H1 (cell line): ENCODE measurements at regions not wholly inside any gene's neighbourhood (a gene's known extent, or its start where the extent isn't known, plus 50 kb on each side); places are given as distances from the start of the nearest gene placed in this dataset.

ENCODE experiments used
- CTCF ChIA-PET: fragments of 300-600 bp; sonication (Branson Sonifier 250); formaldehyde crosslinking; loops from one replicate; lab custom pipeline; 2021; ENCODE audit not compliant: partially characterized antibody; lab: Charles Lee
- POLR2A ChIA-PET: fragments of 300-600 bp; sonication (Branson Sonifier 250); formaldehyde crosslinking; loops from one replicate; lab custom pipeline; 2021; ENCODE audit warnings: inconsistent platforms; ENCODE audit not compliant: partially characterized antibody; lab: Charles Lee
- DNase-seq, 2 experiments: peaks; one replicate each; pipeline versions ENCODE4 v3.0.0 to v3.0.0-alpha.2; 2010 to 2022; ENCODE audit warnings: low spot score in 2 of 2, low read depth in 1 of 2, mixed read lengths in 1 of 2
- FAIRE-seq: peaks from 2 replicates; lab custom pipeline; 2011; peaks lifted over from hg19 to GRCh38; lab: Jason Lieb, UNC
- H2AFZ ChIP-seq: 2 replicates; pipeline ENCODE4 v1.8.1; 2012; ENCODE audit warnings: low read length, inconsistent platforms
- H2AK5ac ChIP-seq: 2 replicates; pipeline ENCODE4 v1.6.1; 2013; ENCODE audit warnings: low read depth, low read length
- H2BK120ac ChIP-seq: replicated peaks from 2 replicates; pipeline ENCODE3; 2013; ENCODE audit warnings: low read depth, low read length, inconsistent platforms
- H2BK12ac ChIP-seq: 2 replicates; pipeline ENCODE4 v1.6.1; 2013; ENCODE audit warnings: low read depth, low read length
- H2BK15ac ChIP-seq: 2 replicates; pipeline ENCODE4 v1.6.1; 2013; ENCODE audit warnings: low read length
- H2BK20ac ChIP-seq: 2 replicates; pipeline ENCODE4 v1.6.1; 2013; ENCODE audit warnings: low read length
- H2BK5ac ChIP-seq: 2 replicates; pipeline ENCODE4 v1.6.1; 2013; ENCODE audit warnings: low read depth, low read length
- H3K14ac ChIP-seq: 2 replicates; pipeline ENCODE4 v1.6.1; 2013; ENCODE audit warnings: inconsistent platforms; ENCODE audit not compliant: insufficient read length
- H3K18ac ChIP-seq: 2 replicates; pipeline ENCODE4 v1.6.1; 2013; ENCODE audit warnings: low read length; ENCODE audit errors: extremely low read depth
- H3K23ac ChIP-seq: 2 replicates; pipeline ENCODE4 v1.6.1; 2013; ENCODE audit warnings: inconsistent platforms; ENCODE audit not compliant: insufficient read length
- H3K23me2 ChIP-seq: 2 replicates; pipeline ENCODE4 v1.6.1; 2013; ENCODE audit warnings: low read depth, low read length
- H3K27ac ChIP-seq: 2 replicates; pipeline ENCODE4 v1.6.1; 2011; ENCODE audit warnings: low read depth, low read length, inconsistent platforms
- H3K27me3 ChIP-seq, 4 experiments: replicated peaks in 1 of 4; 1 replicate in 1 of 4; 2 replicates in 3 of 4; pipeline versions ENCODE4 v1.6.1 to v1.8.1; 2011 to 2013; ENCODE audit warnings: low read length in 3 of 4, mild to moderate bottlenecking in 3 of 4, inconsistent platforms in 2 of 4, mixed read lengths in 2 of 4, moderate library complexity in 1 of 4; ENCODE audit not compliant: control insufficient read depth in 3 of 4, insufficient read depth in 3 of 4; ENCODE audit errors: extremely low read depth in 1 of 4
- H3K36me3 ChIP-seq, 4 experiments: 2 replicates each; pipeline versions ENCODE4 v1.6.1 to v1.8.1; 2011 to 2013; ENCODE audit warnings: mild to moderate bottlenecking in 4 of 4, low read length in 3 of 4, moderate library complexity in 2 of 4, control low read depth in 1 of 4, inconsistent platforms in 1 of 4; ENCODE audit not compliant: insufficient read depth in 4 of 4, control insufficient read depth in 2 of 4
- H3K4ac ChIP-seq: replicated peaks from 2 replicates; pipeline ENCODE3; 2013; ENCODE audit warnings: low read length, low read depth, mixed read lengths, inconsistent platforms; ENCODE audit not compliant: insufficient read length
- H3K4me1 ChIP-seq, 4 experiments: replicated peaks in 1 of 4; 1 replicate in 1 of 4; 2 replicates in 3 of 4; pipeline versions ENCODE4 v1.6.1 to v1.8.1; 2011 to 2013; ENCODE audit warnings: low read length in 3 of 4, inconsistent platforms in 2 of 4, mixed read lengths in 1 of 4; ENCODE audit not compliant: insufficient read depth in 4 of 4, control insufficient read depth in 3 of 4
- H3K4me2 ChIP-seq, 2 experiments: 2 replicates each; pipeline versions ENCODE4 v1.6.1 to v1.8.1; 2011 to 2013; ENCODE audit warnings: low read depth in 2 of 2, low read length in 2 of 2, control low read depth in 1 of 2, inconsistent platforms in 1 of 2, mild to moderate bottlenecking in 1 of 2; ENCODE audit not compliant: insufficient read depth in 1 of 2
- H3K4me3 ChIP-seq, 4 experiments: fragments of 200-600, 300-600 bp in 1 of 4; sonication (generic), shearing (Covaris generic), sonication (Bioruptor Twin) in 1 of 4; 2 replicates each; pipeline versions ENCODE4 v1.5.1 to v1.8.1; 2011 to 2016; ENCODE audit warnings: low read length in 4 of 4, low read depth in 3 of 4, control low read depth in 2 of 4, inconsistent platforms in 2 of 4, mild to moderate bottlenecking in 2 of 4, mixed read lengths in 1 of 4, moderate library complexity in 1 of 4; ENCODE audit not compliant: insufficient read depth in 2 of 4; ENCODE audit errors: extremely low read depth in 1 of 4
- H3K56ac ChIP-seq: replicated peaks from 2 replicates; pipeline ENCODE3; 2013; ENCODE audit warnings: low read depth, mild to moderate bottlenecking, mixed read lengths, low read length, inconsistent platforms; ENCODE audit not compliant: insufficient read length
- H3K79me1 ChIP-seq: 2 replicates; pipeline ENCODE4 v1.6.1; 2013; ENCODE audit warnings: low read depth, low read length, control low read depth
- H3K79me2 ChIP-seq, 2 experiments: 2 replicates each; pipeline versions ENCODE4 v1.6.1 to v1.8.1; 2012 to 2013; ENCODE audit warnings: low read length in 2 of 2, mild to moderate bottlenecking in 2 of 2, inconsistent platforms in 1 of 2; ENCODE audit not compliant: insufficient read depth in 2 of 2, control insufficient read depth in 1 of 2
- H3K9ac ChIP-seq, 4 experiments: replicated peaks in 1 of 4; 1 replicate in 1 of 4; 2 replicates in 3 of 4; pipeline versions ENCODE4 v1.6.1 to v1.8.1; 2011 to 2013; ENCODE audit warnings: low read depth in 3 of 4, low read length in 3 of 4, control low read depth in 2 of 4, mild to moderate bottlenecking in 2 of 4, moderate library complexity in 2 of 4, inconsistent platforms in 1 of 4; ENCODE audit errors: extremely low read depth in 1 of 4
- H3K9me3 ChIP-seq, 2 experiments: 2 replicates each; pipeline versions ENCODE4 v1.6.1 to v1.8.1; 2012 to 2013; ENCODE audit warnings: mild to moderate bottlenecking in 2 of 2, moderate library complexity in 2 of 2, control low read depth in 1 of 2, inconsistent platforms in 1 of 2, low read depth in 1 of 2, low read length in 1 of 2, mixed read lengths in 1 of 2; ENCODE audit not compliant: insufficient read depth in 2 of 2
- H4K20me1 ChIP-seq, 2 experiments: replicated peaks in 1 of 2; 2 replicates each; pipeline versions ENCODE3 to v1.8.1; 2011 to 2013; ENCODE audit warnings: inconsistent platforms in 2 of 2, low read length in 2 of 2, mild to moderate bottlenecking in 1 of 2; ENCODE audit not compliant: insufficient read depth in 2 of 2, control insufficient read depth in 1 of 2
- H4K5ac ChIP-seq: 2 replicates; pipeline ENCODE4 v1.6.1; 2013; ENCODE audit warnings: low read length, low read depth, mixed read lengths, inconsistent platforms; ENCODE audit not compliant: insufficient read length
- H4K8ac ChIP-seq: 2 replicates; pipeline ENCODE4 v1.8.0; 2013; ENCODE audit warnings: mild to moderate bottlenecking, moderate library complexity, low read length, inconsistent platforms; ENCODE audit not compliant: insufficient read depth; ENCODE audit errors: extremely low read depth
- H4K91ac ChIP-seq: replicated peaks from 2 replicates; pipeline ENCODE3; 2013; ENCODE audit warnings: low read length, mixed read lengths, inconsistent platforms; ENCODE audit not compliant: insufficient read length
- ASH2L ChIP-seq: fragments of 200-600, 300-600 bp; sonication (generic); IDR thresholded peaks from one replicate; pipeline ENCODE4 v1.7.1; 2017; ENCODE audit warnings: low read length
- BRCA1 ChIP-seq: IDR thresholded peaks from 2 replicates; pipeline ENCODE4 v1.6.1; 2012; ENCODE audit warnings: low read depth, low read length, improper control_type of control experiment
- CTBP2 ChIP-seq: IDR thresholded peaks from 2 replicates; pipeline ENCODE4 v1.7.0; 2011; ENCODE audit warnings: borderline replicate concordance, mild to moderate bottlenecking, moderate library complexity, mixed read lengths, low read length; ENCODE audit not compliant: insufficient read depth, insufficient read length
- E2F6 ChIP-seq: IDR thresholded peaks from 2 replicates; pipeline ENCODE4 v1.6.1; 2012; ENCODE audit warnings: inconsistent platforms
- HDAC6 ChIP-seq: IDR thresholded peaks from one replicate; pipeline ENCODE4 v1.7.1; 2012; ENCODE audit warnings: low read depth, mild to moderate bottlenecking, inconsistent platforms, low read length, moderate library complexity
- MAX ChIP-seq: IDR thresholded peaks from 2 replicates; pipeline ENCODE4 v1.6.1; 2012; ENCODE audit warnings: inconsistent platforms
- RFX5 ChIP-seq: IDR thresholded peaks from 2 replicates; pipeline ENCODE4 v1.6.1; 2011; ENCODE audit warnings: low read depth, low read length, improper control_type of control experiment, borderline replicate concordance
- RNF2 ChIP-seq: fragments of 200-900, 300-1000 bp; sonication (generic); IDR thresholded peaks from 2 replicates; pipeline ENCODE4 v1.7.1; 2016; ENCODE audit warnings: borderline replicate concordance, low read depth, mild to moderate bottlenecking, antibody characterized with exemption, low read length; ENCODE audit not compliant: poor library complexity, severe bottlenecking; ENCODE audit errors: missing control alignments
- RXRA ChIP-seq: IDR thresholded peaks from 2 replicates; pipeline ENCODE4 v1.6.1; 2011; ENCODE audit warnings: low read depth, mild to moderate bottlenecking, low read length, moderate library complexity; ENCODE audit not compliant: insufficient read depth
- SUZ12 ChIP-seq: fragments of 200-600 bp; sonication (generic); IDR thresholded peaks from 2 replicates; pipeline ENCODE4 v1.6.1; 2012; ENCODE audit warnings: mild to moderate bottlenecking, inconsistent platforms, low read length, moderate library complexity, mixed read lengths
- WGBS, 2 experiments: shearing (Covaris generic) in 1 of 2; methylation state at CpG; one replicate each; pipeline versions ENCODE4 v1.1.6 to v1.1.7; 2013 to 2015; ENCODE audit warnings: low lambda C conversion rate in 2 of 2, mixed read lengths in 2 of 2, inconsistent platforms in 1 of 2, low coverage in 1 of 2, missing lambda C conversion rate in 1 of 2; ENCODE audit not compliant: insufficient replicate concordance in 2 of 2, insufficient coverage in 1 of 2, insufficient read length in 1 of 2; ENCODE audit errors: extremely low coverage in 1 of 2, missing lambda C conversion rate in 1 of 2; 5-methylcytosine and 5-hydroxymethylcytosine counted together

GRCh38 chr6:55040102-55040848 is 134.0 kb upstream of the HCRTR2 start:
- Histone ChIP-seq H3K9ac (no peak overlapping the region), H2BK5ac (no peak overlapping the region), H3K4ac (no peak overlapping the region), H3K36me3 (no peaks in the 10 kb centered on the region), H3K4me2 (no peak overlapping the region), H3K23me2 (no peaks in the 10 kb centered on the region), H2AK5ac (no peak overlapping the region), H2BK12ac (no peak overlapping the region), H4K91ac (no peak overlapping the region), H3K27me3 (no peaks in the 10 kb centered on the region), H4K20me1 (no peaks in the 10 kb centered on the region), H3K9me3 (no peaks in the 10 kb centered on the region), H2BK15ac (no peak overlapping the region), H3K4me3 (no peak overlapping the region), H3K18ac (no peak overlapping the region), H3K79me1 (no peaks in the 10 kb centered on the region), H3K79me2 (no peaks in the 10 kb centered on the region), H2BK20ac (no peak overlapping the region), H3K56ac (no peak overlapping the region), H3K4me1 (no peaks in the 10 kb centered on the region), H4K5ac (no peak overlapping the region), H4K8ac (no peak overlapping the region), H2BK120ac (no peak overlapping the region), H2AFZ (no peak overlapping the region), H3K23ac (no peak overlapping the region), H3K27ac (no peak overlapping the region), H3K14ac (no peak overlapping the region)
- DNase-seq: no peak
- no peak for FAIRE-seq
- WGBS, 2 experiments: 93 to 100% methylated on average over 1 to 3 of the region's 3 CpGs
- ChIA-PET CTCF (interaction anchor here (1.2 kb wide), 2 partner anchors 25 to 303 kb away, joined by 3 to 4 read pairs; no protein-coding TSS in a partner anchor), POLR2A (interaction anchor here (0.7 kb wide), 1 partner anchor 23 kb away, joined by 3 read pairs; no protein-coding TSS in a partner anchor)
- TF ChIP-seq RFX5 (no peak), HDAC6 (no peak), SUZ12 (no peak), BRCA1 (no peak), ASH2L (no peak), E2F6 (no peak), CTBP2 (no peak), RNF2 (no peak), MAX (no peak), RXRA (no peak)
